Ishikawa (cell line): ENCODE measurements at regions not wholly inside any gene's neighbourhood (a gene's known extent, or its start where the extent isn't known, plus 50 kb on each side); places are given as distances from the start of the nearest gene placed in this dataset.

Experiments
- CEBPB ChIP-seq: IDR thresholded peaks from 2 replicates; pipeline ENCODE4 v1.6.1; 2012
- CREB1 ChIP-seq: IDR thresholded peaks from 2 replicates; pipeline ENCODE4 v1.6.1; 2012; ENCODE audit warnings: low read depth
- EGR1 ChIP-seq: IDR thresholded peaks from 2 replicates; pipeline ENCODE4 v1.6.1; 2012
- EP300 ChIP-seq: IDR thresholded peaks from 2 replicates; pipeline ENCODE4 v1.6.1; 2012; ENCODE audit warnings: borderline replicate concordance
- NFIC ChIP-seq: IDR thresholded peaks from 2 replicates; pipeline ENCODE4 v1.6.1; 2012
- TAF1 ChIP-seq: IDR thresholded peaks from 2 replicates; pipeline ENCODE4 v1.6.1; 2012; ENCODE audit warnings: low read depth, mild to moderate bottlenecking
- TF ChIP-seq, protein P1 (sequence below): IDR thresholded peaks from 2 replicates; pipeline ENCODE4 v1.6.1; 2012

DNA sequence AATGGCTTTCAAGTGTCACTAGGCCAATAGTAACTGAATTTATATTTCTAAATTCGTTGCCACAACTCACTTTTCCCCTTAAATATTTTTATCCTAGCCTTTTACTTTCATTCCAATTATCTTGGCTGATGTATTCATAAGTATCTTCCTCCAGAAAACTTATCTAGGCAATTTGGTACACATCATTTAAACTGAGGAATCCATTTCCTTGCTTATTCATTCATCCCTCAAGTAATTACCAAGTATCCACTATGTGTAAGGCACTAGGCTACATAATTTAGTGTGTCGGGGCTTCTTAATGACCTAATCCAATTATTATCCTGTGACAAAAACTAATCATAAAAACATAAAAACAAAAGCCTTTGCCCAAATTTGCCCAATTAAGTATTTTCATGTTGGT lies 258.3 kb upstream of the TCF21 start:
- TF ChIP-seq NFIC (no peak), EP300 (no peak), CEBPB (no peak), CREB1 (no peak), TAF1 (no peak), EGR1 (no peak)
- TF ChIP-seq, protein P1, sequence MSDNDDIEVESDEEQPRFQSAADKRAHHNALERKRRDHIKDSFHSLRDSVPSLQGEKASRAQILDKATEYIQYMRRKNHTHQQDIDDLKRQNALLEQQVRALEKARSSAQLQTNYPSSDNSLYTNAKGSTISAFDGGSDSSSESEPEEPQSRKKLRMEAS = no peak
